ENCODE measurements at regions not wholly inside any gene's neighbourhood (a gene's known extent, or its start where the extent isn't known, plus 50 kb on each side); places are given as distances from the start of the nearest gene placed in this dataset.
"Not testable (repeated sequence)": the region's sequence is repeated elsewhere in the genome, so short reads cannot be mapped to it uniquely, and the experiment has no call there.

DNA sequence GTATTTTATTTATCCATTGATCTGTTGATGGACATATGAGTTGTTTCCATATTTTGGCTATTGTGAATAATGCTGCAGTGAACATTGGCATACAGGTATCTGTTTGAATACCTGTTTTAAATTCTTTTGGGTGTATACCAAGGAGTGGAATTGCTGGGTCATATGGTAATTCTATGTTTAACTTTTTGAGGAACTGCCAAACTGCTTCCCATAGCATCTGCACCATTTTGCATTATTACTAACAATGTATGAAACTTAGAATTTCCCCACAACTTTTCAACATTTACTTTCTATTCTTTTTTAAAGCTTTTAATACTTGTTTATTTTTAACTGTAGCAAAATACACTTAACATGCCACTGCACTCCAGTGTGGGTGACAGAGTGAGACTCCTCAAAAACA lies 57.0 kb upstream of the MSN start:
- DNase-seq: no peak

GRCh38 chrX:65610040-65610439 lies 57.4 kb upstream of the MSN start:
- DNase-seq: no peak

- no peak for DNase-seq
These were observed 58.2 kb upstream of the MSN start for GRCh38 chrX:65609237-65609636.

DNA sequence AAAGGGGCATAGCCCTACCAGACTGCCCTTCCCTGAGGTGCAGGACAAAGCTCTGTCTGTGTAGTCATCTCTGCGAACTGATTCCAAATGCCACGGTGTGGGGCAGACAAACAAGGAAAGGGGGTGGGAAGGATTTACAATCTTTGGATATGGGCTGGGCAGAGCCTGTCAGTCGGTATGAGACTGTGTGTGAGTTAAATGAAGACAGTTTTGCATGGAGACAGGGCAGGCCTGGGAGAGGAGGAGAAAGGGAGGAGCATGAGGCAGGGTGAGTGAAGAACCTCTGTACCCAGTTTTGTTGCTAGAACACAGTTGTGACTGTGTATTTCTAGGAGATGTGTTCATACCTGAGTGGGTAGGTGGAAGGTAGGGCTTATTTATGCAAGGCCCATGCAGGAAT lies 59.4 kb upstream of the MSN start:
- DNase-seq: no peak

DNA sequence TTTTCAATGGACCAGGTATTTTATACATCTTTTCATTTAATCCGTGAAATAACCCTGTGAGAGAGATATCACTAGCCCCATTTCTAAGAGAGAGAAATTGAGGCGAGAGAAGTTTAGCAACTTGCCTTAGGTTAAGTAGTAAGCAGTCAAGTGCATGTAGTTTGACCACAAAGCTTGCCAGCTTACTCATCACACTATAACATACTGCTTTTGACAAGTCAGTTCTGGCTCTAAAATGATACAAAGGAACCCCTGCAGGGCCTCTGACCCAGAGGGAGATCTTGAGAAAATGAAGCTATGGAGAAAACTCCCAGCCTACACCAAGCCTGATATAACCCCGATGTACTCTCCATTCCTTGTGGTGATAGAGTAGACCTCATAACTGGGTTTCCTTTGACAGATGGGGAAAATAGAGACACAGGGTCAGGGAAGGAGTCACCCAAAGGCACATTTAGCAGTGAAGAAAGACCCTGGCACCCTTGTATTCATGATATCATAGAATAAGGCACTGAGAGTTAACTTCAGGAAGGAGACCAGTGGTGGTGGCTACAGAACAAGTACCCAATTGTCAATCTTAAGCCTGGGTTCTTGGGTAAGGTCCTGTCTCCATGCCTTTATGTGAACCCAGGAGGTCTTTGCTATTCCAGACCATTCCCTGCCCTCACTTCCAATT lies 60.2 kb upstream of the MSN start:
- no peak for DNase-seq

- no peak for DNase-seq
These were observed 65.3 kb upstream of the MSN start for GRCh38 chrX:65602221-65602560.

- no peak for DNase-seq
These were observed 65.8 kb upstream of the MSN start for GRCh38 chrX:65601530-65602220.

DNA sequence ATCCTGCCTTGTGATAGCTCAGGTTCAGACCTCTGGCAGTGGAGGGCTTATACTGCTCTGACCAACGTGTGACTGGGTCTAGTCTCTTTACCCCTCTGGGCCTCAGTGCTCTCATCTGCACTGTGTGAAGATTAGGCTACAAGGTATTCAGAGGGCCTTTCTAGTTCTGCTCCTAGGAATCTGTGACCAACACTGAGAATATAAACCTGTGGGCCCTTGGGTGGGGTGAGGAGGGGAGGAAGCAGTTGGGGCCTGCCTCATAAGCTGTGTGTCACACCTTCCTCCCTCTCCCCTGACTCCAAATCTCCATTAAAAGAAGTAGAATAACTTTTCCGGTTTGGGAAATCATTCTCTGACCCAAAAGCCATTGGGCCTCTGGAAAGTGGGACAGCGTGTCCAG lies 66.3 kb upstream of the MSN start:
- no peak for DNase-seq

GRCh38 chrX:65600106-65600505 lies 65.5 kb upstream of the LAS1L start:
- no peak for DNase-seq

DNA sequence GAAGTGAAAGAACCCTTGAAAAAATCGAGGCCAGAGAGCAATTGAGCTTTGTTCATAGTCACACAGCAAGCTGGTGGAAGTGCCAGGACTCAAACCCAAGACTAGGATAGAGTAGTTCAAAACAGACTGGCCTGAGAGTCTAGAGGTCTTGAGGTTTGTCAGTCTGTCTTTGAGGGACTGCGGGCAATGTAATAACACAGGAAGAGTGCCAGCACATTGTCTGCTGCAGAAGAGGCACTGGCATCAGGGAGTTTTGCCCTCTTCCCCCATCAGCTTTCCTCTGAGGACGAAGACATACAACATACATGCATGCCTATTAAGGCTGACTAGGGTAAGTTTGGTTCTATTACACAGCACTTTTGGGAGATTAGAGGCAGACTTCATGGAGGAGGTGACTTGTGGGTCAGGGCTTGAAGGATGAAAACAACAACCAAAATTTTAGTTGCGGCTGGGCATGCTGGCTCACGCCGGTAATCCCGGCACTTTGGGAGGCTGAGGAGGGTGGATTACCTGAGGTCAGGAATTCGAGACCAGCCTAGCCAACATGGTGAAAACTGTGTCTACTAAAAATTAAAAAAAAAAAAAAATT lies 64.1 kb upstream of the LAS1L start:
- no peak for DNase-seq

- DNase-seq: no peak
These were observed 61.9 kb upstream of the LAS1L start for GRCh38 chrX:65596270-65597034.

DNA sequence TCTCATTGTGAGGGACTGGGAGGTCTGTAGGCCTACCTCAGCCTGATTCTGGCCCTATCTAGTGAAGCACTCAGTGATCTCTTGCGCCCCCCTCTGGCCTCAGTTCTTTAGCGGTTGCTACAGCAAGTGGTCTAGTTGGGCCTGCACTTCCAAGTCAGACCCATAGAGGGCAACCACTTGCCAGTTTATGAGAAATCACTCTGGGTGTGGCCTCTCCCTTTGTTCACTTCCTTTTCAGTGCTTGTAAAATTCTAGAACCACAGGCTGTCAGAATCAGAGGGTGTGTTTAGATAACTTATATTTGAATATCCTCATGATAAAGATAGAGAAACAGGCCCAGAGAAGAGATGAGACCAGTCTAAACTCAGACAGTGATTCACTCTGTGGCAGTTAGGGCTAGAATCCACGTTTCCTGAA lies 60.9 kb upstream of the LAS1L start:
- DNase-seq: peak; percentile 94

- DNase-seq: no peak
These were observed 56.6 kb upstream of the LAS1L start for GRCh38 chrX:65591206-65591605.

DNA sequence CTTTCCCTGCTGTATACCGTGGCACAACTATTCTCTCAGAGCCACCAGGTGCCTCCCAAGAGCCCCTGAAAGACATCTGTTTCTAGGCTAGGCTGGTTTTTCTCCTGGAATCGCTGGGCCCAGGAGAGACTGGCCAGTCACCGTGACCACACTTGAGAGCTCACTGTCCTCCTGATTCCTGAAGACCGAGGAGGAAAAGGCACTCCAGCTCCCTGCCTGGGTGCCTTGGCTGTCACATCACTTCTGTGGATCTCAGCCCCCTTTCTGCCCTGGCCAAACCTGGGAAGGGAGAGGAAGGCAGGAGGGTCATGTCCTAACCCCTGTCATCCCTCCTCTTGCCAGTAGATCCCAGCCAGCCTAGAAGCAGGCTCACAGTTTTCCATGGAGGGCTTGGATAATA lies 54.7 kb upstream of the LAS1L start:
- DNase-seq: no peak

DNA sequence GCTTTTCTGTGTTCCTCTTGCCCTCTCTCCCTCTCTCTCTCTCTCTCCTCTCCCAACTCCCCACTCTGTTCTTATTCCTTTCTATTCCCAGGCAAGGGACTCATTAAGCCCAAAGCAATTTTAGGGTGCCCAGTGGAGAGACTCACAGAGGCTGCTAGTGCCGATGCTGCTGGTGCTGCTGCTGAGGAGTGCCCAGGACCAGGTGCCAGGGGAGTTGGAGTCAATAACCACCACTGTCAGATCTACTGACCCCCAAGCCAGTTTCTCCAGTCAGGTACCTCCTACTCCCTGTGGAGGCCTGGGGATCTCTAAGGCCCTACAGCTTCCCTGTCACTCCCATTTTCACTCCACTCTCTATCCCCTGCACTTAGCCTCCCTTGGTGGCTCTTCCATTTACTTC lies 54.2 kb upstream of the LAS1L start:
- DNase-seq: no peak

DNA sequence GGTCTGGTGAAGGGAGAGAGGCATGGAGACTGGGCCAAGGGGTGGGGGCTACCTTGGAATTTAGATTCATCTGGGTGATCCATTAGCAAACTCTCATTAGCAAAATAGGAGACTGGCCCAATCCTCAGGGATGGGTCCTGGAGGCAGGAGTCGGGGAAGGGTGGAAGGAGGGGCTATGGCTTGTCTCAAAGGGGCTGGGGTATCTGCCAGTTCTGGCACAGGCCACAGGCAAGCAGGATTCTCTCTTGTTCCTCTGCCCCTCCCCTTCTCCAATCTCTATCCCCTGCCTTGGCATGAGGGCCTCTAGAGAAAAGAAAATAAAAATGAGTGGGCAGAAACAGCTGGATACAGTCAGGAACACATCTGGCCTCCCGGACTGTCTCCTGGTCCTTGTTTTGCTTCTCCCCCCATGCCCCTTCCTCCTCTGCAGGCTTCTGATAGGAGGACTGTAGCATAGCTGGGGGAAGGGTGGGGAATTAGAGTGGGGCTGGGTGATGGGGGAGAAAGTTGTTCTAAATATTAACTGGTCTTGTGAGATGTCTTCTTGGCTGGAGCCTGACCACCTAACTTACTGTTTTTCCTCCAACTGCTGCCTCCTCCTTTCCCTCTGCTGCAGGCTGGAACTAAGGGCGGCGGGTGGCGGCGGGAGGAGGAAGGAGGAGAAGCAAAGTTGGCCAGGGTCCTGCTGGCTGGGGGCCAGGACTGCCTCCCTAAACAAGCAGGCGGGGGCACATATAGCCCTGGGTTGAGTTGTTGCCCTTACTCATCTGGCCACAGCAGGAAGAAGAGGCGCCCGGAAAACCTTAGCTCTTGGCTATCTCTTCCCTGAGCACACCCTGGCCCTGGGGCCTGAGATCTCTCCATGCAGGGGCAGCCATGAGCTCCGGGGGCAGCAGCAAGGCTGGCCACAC lies 53.3 kb upstream of the LAS1L start:
- DNase-seq: peak; percentile 39

DNA sequence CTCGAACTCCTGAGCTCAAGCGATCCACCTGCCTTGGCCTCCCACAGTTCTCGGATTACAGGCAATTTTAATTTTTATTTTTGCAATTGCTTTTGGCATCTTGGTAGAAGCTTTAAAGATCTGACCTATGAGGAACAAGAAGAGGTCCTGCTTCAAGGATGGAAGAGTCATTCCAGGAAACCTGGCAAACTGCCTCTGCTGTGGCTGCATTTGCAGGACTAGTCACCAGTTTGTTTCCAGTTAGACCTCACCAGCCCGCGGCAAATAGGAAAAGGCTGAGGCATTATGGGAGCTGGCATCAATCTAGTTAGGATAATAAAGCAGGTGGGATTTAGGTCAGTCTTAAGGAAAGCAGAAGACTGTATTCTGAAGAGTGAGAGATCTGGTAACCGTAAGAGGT lies 51.9 kb upstream of the LAS1L start:
- DNase-seq: no peak

DNA sequence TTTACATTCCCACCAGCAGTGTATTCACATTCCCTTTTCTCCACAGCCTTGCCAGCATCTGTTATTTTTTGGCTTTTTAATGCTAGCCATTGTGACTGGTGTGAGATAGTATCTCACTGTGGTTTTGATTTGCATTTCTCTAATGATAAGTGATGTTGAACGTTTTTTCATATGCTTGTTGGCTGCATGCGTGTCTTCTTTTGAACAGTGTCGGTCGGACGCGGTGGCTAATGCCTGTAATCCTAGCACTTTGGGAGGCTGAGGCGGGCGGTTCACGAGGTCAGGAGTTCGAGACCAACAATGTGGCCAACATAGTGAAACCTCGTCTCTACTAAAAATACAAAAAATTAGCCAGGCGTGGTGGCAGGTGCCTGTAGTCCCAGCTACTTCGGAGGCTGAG lies 50.6 kb upstream of the LAS1L start:
- DNase-seq: not testable (repeated sequence)
